Liver (tissue), 3 donors: ENCODE measurements at regions not wholly inside any gene's neighbourhood (a gene's known extent, or its start where the extent isn't known, plus 50 kb on each side); places are given as distances from the start of the nearest gene placed in this dataset.

Source experiments
- CTCF ChIP-seq: fragments of 150-350 bp; IDR thresholded peaks from 2 replicates; pipeline ENCODE4 v1.5.1; 2017; ENCODE audit warnings: improper control_type of control experiment, low read depth, low read length; ENCODE audit not compliant: missing input control
- EGR1 ChIP-seq, 2 donors: IDR thresholded peaks; 2 replicates each; pipeline ENCODE4 v1.6.1; 2016 to 2018; ENCODE audit warnings: antibody characterized with exemption in 2 of 2, low read depth in 2 of 2
- GABPA ChIP-seq, 2 donors: IDR thresholded peaks in 1 of 2; conservative IDR thresholded peaks in 1 of 2; 2 replicates each; pipeline ENCODE4 v1.6.1; 2016; ENCODE audit warnings: antibody characterized with exemption in 2 of 2, mild to moderate bottlenecking in 1 of 2, moderate library complexity in 1 of 2
- TAF1 ChIP-seq: conservative IDR thresholded peaks from 2 replicates; pipeline ENCODE4 v1.6.1; 2016; ENCODE audit warnings: antibody characterized with exemption, mild to moderate bottlenecking
- donor health status: healthy.
- donor health status: healthy.

GRCh38 chr4:159593681-159594080 is 490.8 kb downstream of the RAPGEF2 start:
- TF ChIP-seq CTCF (no peak), EGR1 (IDR thresholded peaks at IDR 0.05; ENCODE audit: low read depth in 2 of 2) (no peak), TAF1 (no peak), GABPA (IDR thresholded peaks at IDR 0.05 in 1 of 2, conservative IDR thresholded peaks at IDR 0.05 in 1 of 2) (no peak)
